ENCODE measurements at regions not wholly inside any gene's neighbourhood (a gene's known extent, or its start where the extent isn't known, plus 50 kb on each side); places are given as distances from the start of the nearest gene placed in this dataset.
"Not testable (repeated sequence)": the region's sequence is repeated elsewhere in the genome, so short reads cannot be mapped to it uniquely, and the experiment has no call there.

DNA sequence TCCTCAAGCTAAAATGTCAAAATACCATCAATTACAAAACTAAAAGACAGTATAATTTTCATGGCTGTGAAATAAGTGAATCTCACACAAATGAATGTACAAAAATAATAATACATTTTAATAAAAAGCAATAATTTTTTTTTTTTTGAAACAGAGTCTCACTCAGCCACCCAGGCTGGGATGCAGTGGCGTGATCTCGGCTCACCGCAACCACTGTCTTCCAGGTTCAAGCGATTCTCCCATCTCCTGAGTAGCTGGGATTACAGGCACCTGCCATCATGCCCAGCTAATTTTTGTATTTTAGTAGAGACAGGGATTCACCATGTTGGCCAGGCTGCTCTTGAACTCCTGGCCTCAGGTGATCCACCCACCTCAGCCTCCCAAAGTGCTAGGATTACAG is 85.3 kb upstream of the PRKG2 start:
- not testable (repeated sequence) for H3K4me3 Mint-ChIP-seq; H3K27ac Mint-ChIP-seq; DNase-seq; H3K4me1 Mint-ChIP-seq (ENCODE audit: low read depth); H3K36me3 Mint-ChIP-seq (ENCODE audit: insufficient read depth in 2 of 2); H3K27me3 Mint-ChIP-seq (ENCODE audit: low read depth); H3K9me3 Mint-ChIP-seq; ATAC-seq (replicated peaks in 1 of 2)

DNA sequence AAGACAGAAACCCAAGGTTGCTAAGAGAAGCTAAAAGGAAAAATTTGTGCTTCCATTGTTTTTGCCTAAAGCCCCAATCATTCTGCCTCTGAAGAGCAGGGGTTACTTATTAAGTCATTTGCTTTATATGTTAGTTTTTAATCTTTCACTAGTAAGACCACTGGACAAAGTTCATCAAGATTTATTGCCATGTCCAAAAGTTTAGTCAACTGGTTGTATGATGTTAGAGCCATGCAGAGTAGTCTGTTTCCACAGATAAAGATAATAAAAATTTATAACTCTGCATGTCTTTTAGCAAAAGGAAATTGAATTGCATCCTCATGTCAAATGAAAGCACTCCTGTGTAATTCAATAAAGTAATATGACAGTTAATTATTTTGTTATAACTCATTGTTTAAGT is 75.8 kb upstream of the PRKG2 start:
- no peak overlapping the region for H3K4me3 Mint-ChIP-seq
- H3K36me3 Mint-ChIP-seq (ENCODE audit: insufficient read depth in 2 of 2), result no peaks in the 10 kb centered on the region
- no peak overlapping the region for H3K27ac Mint-ChIP-seq
- no peak for ATAC-seq (replicated peaks in 1 of 2)
- no peaks in the 10 kb centered on the region for H3K27me3 Mint-ChIP-seq (ENCODE audit: low read depth)
- no peaks in the 10 kb centered on the region for H3K4me1 Mint-ChIP-seq (ENCODE audit: low read depth)
- DNase-seq, result no peak
- no peaks in the 10 kb centered on the region for H3K9me3 Mint-ChIP-seq

DNA sequence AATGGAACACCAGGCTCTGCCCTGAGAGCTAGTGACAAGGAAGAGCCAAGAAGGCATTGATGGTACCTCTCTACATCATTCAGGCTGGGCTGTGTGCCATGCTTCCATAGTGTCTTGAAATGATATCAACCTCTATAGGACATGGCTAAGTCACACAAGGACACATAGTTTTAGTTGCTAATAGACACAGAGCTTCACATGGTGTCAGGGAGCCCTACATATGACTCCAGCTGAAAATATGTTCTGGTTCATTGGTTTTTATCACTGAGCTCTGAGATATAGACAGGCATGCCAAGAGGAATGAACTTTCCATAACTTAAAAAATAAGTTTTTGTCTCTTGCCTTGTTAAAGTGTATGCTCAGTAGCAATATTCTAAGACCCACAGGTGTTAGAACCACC is 72.1 kb upstream of the PRKG2 start:
- Mint-ChIP-seq H3K4me3 (no peak overlapping the region), H3K36me3 (ENCODE audit: insufficient read depth in 2 of 2) (no peaks in the 10 kb centered on the region), H3K9me3 (no peaks in the 10 kb centered on the region), H3K27ac (no peak overlapping the region), H3K4me1 (ENCODE audit: low read depth) (no peaks in the 10 kb centered on the region), H3K27me3 (ENCODE audit: low read depth) (no peaks in the 10 kb centered on the region)
- no peak for ATAC-seq (replicated peaks in 1 of 2)
- DNase-seq, result no peak

DNA sequence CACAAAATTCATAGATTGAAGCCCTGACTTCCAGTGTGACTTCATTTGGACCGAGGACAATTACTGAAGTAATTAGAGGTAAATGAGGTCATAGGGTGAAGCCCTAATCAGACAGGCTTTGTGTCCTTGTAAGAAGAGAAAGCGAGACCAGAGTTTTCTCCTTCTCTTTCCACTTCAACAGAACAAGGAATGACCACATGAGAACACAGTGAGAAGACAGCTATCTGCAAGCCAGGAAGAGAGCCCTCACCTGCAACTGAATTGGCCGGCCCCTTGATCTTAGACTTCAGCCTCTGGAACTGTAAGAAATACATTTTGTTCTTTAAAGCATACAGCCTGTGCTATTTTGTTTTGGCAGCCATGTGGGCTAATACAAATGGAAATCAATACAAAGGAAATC is 67.1 kb upstream of the PRKG2 start:
- no peak for DNase-seq
- no peak overlapping the region for H3K4me3 Mint-ChIP-seq
- H3K36me3 Mint-ChIP-seq (ENCODE audit: insufficient read depth in 2 of 2), result no peaks in the 10 kb centered on the region
- no peak for ATAC-seq (replicated peaks in 1 of 2)
- no peaks in the 10 kb centered on the region for H3K4me1 Mint-ChIP-seq (ENCODE audit: low read depth)
- H3K9me3 Mint-ChIP-seq, result peaks cover 0 to 2% of the 10 kb centered on the region in 2 donors
- H3K27me3 Mint-ChIP-seq (ENCODE audit: low read depth), result no peaks in the 10 kb centered on the region
- H3K27ac Mint-ChIP-seq, result no peak overlapping the region

DNA sequence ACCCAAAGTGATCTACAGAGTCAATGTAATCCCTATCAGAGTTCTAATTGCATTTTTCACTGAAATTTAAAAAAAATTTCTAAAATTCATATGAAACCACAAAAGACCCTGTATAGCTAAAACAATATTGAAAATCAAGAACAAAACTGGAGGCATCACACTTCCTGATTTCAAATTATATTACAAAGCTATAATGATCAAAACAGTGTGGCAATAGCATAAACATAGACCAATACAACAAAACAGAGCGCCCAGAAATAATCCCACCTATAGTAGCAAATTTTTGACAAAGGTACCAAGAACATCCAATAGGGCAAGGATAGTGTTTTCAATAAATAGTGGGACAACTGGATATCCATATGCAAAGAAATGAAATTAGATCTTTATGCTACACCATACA is 59.4 kb upstream of the PRKG2 start:
- Mint-ChIP-seq H3K4me3 (no peak overlapping the region), H3K27me3 (ENCODE audit: low read depth) (no peaks in the 10 kb centered on the region), H3K27ac (no peak overlapping the region), H3K4me1 (ENCODE audit: low read depth) (no peaks in the 10 kb centered on the region), H3K9me3 (peaks cover 6 to 9% of the 10 kb centered on the region in 2 donors), H3K36me3 (ENCODE audit: insufficient read depth in 2 of 2) (peaks cover 0 to 2% of the 10 kb centered on the region in 2 donors)
- no peak for DNase-seq
- ATAC-seq (replicated peaks in 1 of 2), result no peak

DNA sequence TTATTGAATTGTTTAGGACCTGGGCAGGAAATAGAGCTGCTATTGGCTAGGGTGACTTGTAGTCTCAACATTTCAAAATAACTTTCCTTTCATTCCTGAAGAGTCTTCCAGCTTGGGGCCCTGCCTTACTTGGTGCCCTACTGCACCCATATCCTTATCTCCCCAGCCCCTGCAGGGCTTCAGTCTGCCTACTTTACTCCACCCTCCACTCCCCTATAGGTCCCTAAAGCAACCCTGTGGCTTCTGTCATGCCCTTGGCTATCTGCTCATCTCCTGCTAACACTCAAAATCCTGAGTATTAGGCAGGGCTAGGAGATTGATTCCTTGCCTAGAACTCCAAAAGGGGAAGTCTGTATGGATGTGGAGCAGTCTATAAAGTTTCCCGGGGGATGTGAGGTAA is 57.6 kb upstream of the PRKG2 start:
- Mint-ChIP-seq H3K27me3 (ENCODE audit: low read depth) (no peaks in the 10 kb centered on the region), H3K9me3 (peaks cover 7 to 9% of the 10 kb centered on the region in 2 donors), H3K27ac (no peak overlapping the region), H3K4me1 (ENCODE audit: low read depth) (no peaks in the 10 kb centered on the region), H3K4me3 (no peak overlapping the region), H3K36me3 (ENCODE audit: insufficient read depth in 2 of 2) (peaks cover 0 to 4% of the 10 kb centered on the region in 2 donors)
- ATAC-seq (replicated peaks in 1 of 2), result no peak
- no peak for DNase-seq
